Testis (tissue), 2 donors: ENCODE measurements at regions not wholly inside any gene's neighbourhood (a gene's known extent, or its start where the extent isn't known, plus 50 kb on each side); places are given as distances from the start of the nearest gene placed in this dataset.

ENCODE experiments used
- CTCF ChIP-seq, 3 experiments: fragments of 450-650 bp in 2 of 3; fragments of 200-600 bp in 1 of 3; sonication (generic) in 1 of 3; IDR thresholded peaks; one replicate each; pipeline ENCODE4 v1.5.1; 2016 to 2019; ENCODE audit warnings: antibody characterized with exemption in 3 of 3, mild to moderate bottlenecking in 2 of 3, moderate library complexity in 1 of 3
- POLR2A ChIP-seq: fragments of 450-650 bp; IDR thresholded peaks from one replicate; pipeline ENCODE4 v1.6.1; 2017; ENCODE audit warnings: antibody characterized with exemption, mild to moderate bottlenecking, moderate library complexity

GRCh38 chr3:61360297-61360965, 109.2 kb upstream of the FHIT start:
- TF ChIP-seq POLR2A (no peak), CTCF (IDR thresholded peaks at IDR 0.05) (no peak)
